IMR-90 (cell line): ENCODE measurements at regions not wholly inside any gene's neighbourhood (a gene's known extent, or its start where the extent isn't known, plus 50 kb on each side); places are given as distances from the start of the nearest gene placed in this dataset.

Experiments used
- BHLHE40 ChIP-seq: fragments of 150-350 bp; IDR thresholded peaks from 2 replicates; pipeline ENCODE4 v1.6.1; 2016; ENCODE audit warnings: mild to moderate bottlenecking, low read depth, low read length
- CEBPB ChIP-seq: IDR thresholded peaks from 2 replicates; pipeline ENCODE4 v1.6.1; 2012; ENCODE audit warnings: low read depth, low read length, improper control_type of control experiment
- FOS ChIP-seq: fragments of 150-350 bp; IDR thresholded peaks from 2 replicates; pipeline ENCODE4 v1.6.1; 2016; ENCODE audit warnings: low read depth, low read length
- MXI1 ChIP-seq: IDR thresholded peaks from 2 replicates; pipeline ENCODE4 v1.6.1; 2012; ENCODE audit warnings: low read depth, mild to moderate bottlenecking, low read length, moderate library complexity, borderline replicate concordance
- NFE2L2 ChIP-seq: fragments of 150-350 bp; IDR thresholded peaks from 2 replicates; pipeline ENCODE4 v1.6.1; 2016; ENCODE audit warnings: low read depth, mild to moderate bottlenecking, low read length
- POLR2A ChIP-seq: IDR thresholded peaks from 2 replicates; pipeline ENCODE4 v1.6.1; 2012; ENCODE audit warnings: mild to moderate bottlenecking, low read depth, low read length
- RAD21 ChIP-seq: IDR thresholded peaks from 2 replicates; pipeline ENCODE4 v1.6.1; 2012; ENCODE audit warnings: low read length, improper control_type of control experiment
- TF ChIP-seq, protein P1 (sequence below): fragments of 150-350 bp; IDR thresholded peaks from 2 replicates; pipeline ENCODE4 v1.6.1; 2016; ENCODE audit warnings: low read depth, mild to moderate bottlenecking, low read length, moderate library complexity, borderline replicate concordance
- TF ChIP-seq, protein P2 (sequence below): conservative IDR thresholded peaks from 2 replicates; pipeline ENCODE4 v1.5.1; 2012; ENCODE audit warnings: mild to moderate bottlenecking, low read depth, low read length, improper control_type of control experiment

DNA sequence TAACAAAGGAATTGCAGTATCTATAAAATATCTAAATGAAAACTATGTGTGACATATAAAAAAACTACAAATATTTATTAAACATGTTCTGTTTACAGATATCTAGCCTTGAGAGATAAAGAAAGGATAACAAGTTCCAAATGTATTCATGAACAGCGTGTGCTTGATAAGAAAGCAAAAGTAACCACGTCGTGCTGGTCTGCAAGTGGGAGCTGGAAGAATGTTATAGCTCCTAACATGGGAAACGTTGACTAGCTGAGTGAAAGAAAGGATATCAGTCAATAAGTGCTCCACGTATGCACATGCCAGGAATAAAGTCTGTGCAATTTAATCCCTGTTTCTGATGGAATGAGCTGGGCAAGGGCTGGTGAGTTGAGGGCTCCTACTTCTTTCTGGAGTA lies 71.2 kb upstream of the CDYL2 start:
- TF ChIP-seq, protein P1, sequence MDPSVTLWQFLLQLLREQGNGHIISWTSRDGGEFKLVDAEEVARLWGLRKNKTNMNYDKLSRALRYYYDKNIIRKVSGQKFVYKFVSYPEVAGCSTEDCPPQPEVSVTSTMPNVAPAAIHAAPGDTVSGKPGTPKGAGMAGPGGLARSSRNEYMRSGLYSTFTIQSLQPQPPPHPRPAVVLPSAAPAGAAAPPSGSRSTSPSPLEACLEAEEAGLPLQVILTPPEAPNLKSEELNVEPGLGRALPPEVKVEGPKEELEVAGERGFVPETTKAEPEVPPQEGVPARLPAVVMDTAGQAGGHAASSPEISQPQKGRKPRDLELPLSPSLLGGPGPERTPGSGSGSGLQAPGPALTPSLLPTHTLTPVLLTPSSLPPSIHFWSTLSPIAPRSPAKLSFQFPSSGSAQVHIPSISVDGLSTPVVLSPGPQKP: no peak
- TF ChIP-seq, protein P2, sequence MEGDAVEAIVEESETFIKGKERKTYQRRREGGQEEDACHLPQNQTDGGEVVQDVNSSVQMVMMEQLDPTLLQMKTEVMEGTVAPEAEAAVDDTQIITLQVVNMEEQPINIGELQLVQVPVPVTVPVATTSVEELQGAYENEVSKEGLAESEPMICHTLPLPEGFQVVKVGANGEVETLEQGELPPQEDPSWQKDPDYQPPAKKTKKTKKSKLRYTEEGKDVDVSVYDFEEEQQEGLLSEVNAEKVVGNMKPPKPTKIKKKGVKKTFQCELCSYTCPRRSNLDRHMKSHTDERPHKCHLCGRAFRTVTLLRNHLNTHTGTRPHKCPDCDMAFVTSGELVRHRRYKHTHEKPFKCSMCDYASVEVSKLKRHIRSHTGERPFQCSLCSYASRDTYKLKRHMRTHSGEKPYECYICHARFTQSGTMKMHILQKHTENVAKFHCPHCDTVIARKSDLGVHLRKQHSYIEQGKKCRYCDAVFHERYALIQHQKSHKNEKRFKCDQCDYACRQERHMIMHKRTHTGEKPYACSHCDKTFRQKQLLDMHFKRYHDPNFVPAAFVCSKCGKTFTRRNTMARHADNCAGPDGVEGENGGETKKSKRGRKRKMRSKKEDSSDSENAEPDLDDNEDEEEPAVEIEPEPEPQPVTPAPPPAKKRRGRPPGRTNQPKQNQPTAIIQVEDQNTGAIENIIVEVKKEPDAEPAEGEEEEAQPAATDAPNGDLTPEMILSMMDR: no peak
- TF ChIP-seq RAD21 (no peak), BHLHE40 (no peak), POLR2A (no peak), NFE2L2 (no peak), MXI1 (no peak), FOS (no peak), CEBPB (no peak)
